SK-N-MC (cell line): ENCODE measurements at regions not wholly inside any gene's neighbourhood (a gene's known extent, or its start where the extent isn't known, plus 50 kb on each side); places are given as distances from the start of the nearest gene placed in this dataset.

Experiments used
- DNase-seq: peaks from one replicate; pipeline ENCODE4 v3.0.0-alpha.2; 2011; ENCODE audit warnings: low read depth, low spot score
- H3K27ac ChIP-seq: fragments of 200-600 bp; sonication (generic); 2 replicates; pipeline ENCODE4 v1.5.1; 2016; ENCODE audit warnings: mixed run types
- H3K36me3 ChIP-seq: fragments of 200-600 bp; sonication (generic); 2 replicates; pipeline ENCODE4 v1.6.1; 2017; ENCODE audit warnings: antibody characterized with exemption, low read length, mixed read lengths; ENCODE audit not compliant: insufficient read depth
- H3K4me3 ChIP-seq: fragments of 200-600 bp; sonication (generic); 2 replicates; pipeline ENCODE4 v1.5.1; 2016
- H3K9ac ChIP-seq: fragments of 200-600 bp; sonication (generic); 2 replicates; pipeline ENCODE4 v1.8.0; 2017; ENCODE audit warnings: mixed run types, mixed read lengths; ENCODE audit not compliant: insufficient read length
- H3K9me3 ChIP-seq: fragments of 200-600 bp; sonication (generic); 2 replicates; pipeline ENCODE4 v1.6.1; 2017; ENCODE audit warnings: low read depth, mild to moderate bottlenecking, antibody characterized with exemption, low read length, moderate library complexity, mixed read lengths
- EZH2 ChIP-seq: fragments of 200-600 bp; sonication (generic); IDR thresholded peaks from one replicate; pipeline ENCODE4 v1.6.1; 2017; ENCODE audit warnings: antibody characterized with exemption
- FOXP2 ChIP-seq: optimal IDR thresholded peaks from 2 replicates; pipeline ENCODE3; 2011; ENCODE audit warnings: mild to moderate bottlenecking, moderate library complexity; ENCODE audit not compliant: insufficient read depth; ENCODE audit errors: extremely low read length, control extremely low read depth
- POLR2AphosphoS5 ChIP-seq: IDR thresholded peaks from 2 replicates; pipeline ENCODE4 v1.6.1; 2012; ENCODE audit warnings: mild to moderate bottlenecking, low read depth, low read length, borderline replicate concordance

- TF ChIP-seq EZH2 (no peak), FOXP2 (no peak), POLR2AphosphoS5 (no peak)
- Histone ChIP-seq H3K27ac (no peak overlapping the region), H3K9me3 (no peaks in the 10 kb centered on the region), H3K36me3 (no peaks in the 10 kb centered on the region), H3K9ac (no peak overlapping the region), H3K4me3 (no peak overlapping the region)
- DNase-seq, result no peak
Measured at GRCh38 chr10:8369666-8370065, 315.2 kb downstream of the GATA3 start.

GRCh38 chr10:8374334-8374733 is 319.8 kb downstream of the GATA3 start:
- Histone ChIP-seq H3K4me3 (no peak overlapping the region), H3K36me3 (no peaks in the 10 kb centered on the region), H3K9ac (no peak overlapping the region), H3K27ac (no peak overlapping the region), H3K9me3 (no peaks in the 10 kb centered on the region)
- TF ChIP-seq FOXP2, result no peak
- no peak for TF ChIP-seq EZH2
- no peak for TF ChIP-seq POLR2AphosphoS5
- DNase-seq, result no peak

GRCh38 chr10:8375137-8375536 is 320.6 kb downstream of the GATA3 start:
- no peak for TF ChIP-seq FOXP2
- no peak for TF ChIP-seq EZH2
- TF ChIP-seq POLR2AphosphoS5, result no peak
- Histone ChIP-seq H3K9ac (no peak overlapping the region), H3K9me3 (no peaks in the 10 kb centered on the region)

GRCh38 chr10:8378198-8378983 is 323.9 kb downstream of the GATA3 start:
- Histone ChIP-seq H3K27ac (no peak overlapping the region), H3K9me3 (no peaks in the 10 kb centered on the region), H3K36me3 (no peaks in the 10 kb centered on the region), H3K4me3 (no peak overlapping the region), H3K9ac (no peak overlapping the region)
- TF ChIP-seq FOXP2, result no peak
- no peak for DNase-seq

More at GRCh38 chr10:8375137-8375536, 320.6 kb downstream of the GATA3 start:
- Histone ChIP-seq H3K27ac (no peak overlapping the region), H3K4me3 (no peak overlapping the region), H3K36me3 (no peaks in the 10 kb centered on the region)
- DNase-seq, result no peak

- Histone ChIP-seq H3K36me3 (no peaks in the 10 kb centered on the region), H3K9me3 (no peaks in the 10 kb centered on the region), H3K4me3 (no peak overlapping the region), H3K27ac (no peak overlapping the region), H3K9ac (no peak overlapping the region)
- TF ChIP-seq EZH2 (no peak), FOXP2 (no peak), POLR2AphosphoS5 (no peak)
- no peak for DNase-seq
Measured at GRCh38 chr10:8379906-8380832, 325.7 kb downstream of the GATA3 start.

- Histone ChIP-seq H3K36me3 (no peaks in the 10 kb centered on the region), H3K27ac (no peak overlapping the region), H3K9ac (no peak overlapping the region), H3K9me3 (no peaks in the 10 kb centered on the region), H3K4me3 (no peak overlapping the region)
- DNase-seq, result no peak
- no peak for TF ChIP-seq POLR2AphosphoS5
- TF ChIP-seq EZH2, result no peak
- TF ChIP-seq FOXP2, result no peak
Measured at GRCh38 chr10:8380833-8381496, 326.5 kb downstream of the GATA3 start.

GRCh38 chr10:8386781-8387180 is 332.3 kb downstream of the GATA3 start:
- no peak overlapping the region for H3K4me3 ChIP-seq
- no peak overlapping the region for H3K27ac ChIP-seq
- no peaks in the 10 kb centered on the region for H3K36me3 ChIP-seq
- TF ChIP-seq EZH2 (no peak), FOXP2 (no peak), POLR2AphosphoS5 (no peak)
- no peaks in the 10 kb centered on the region for H3K9me3 ChIP-seq
- no peak overlapping the region for H3K9ac ChIP-seq
- no peak for DNase-seq

- TF ChIP-seq FOXP2 (no peak), POLR2AphosphoS5 (no peak), EZH2 (no peak)
- Histone ChIP-seq H3K9ac (no peak overlapping the region), H3K9me3 (no peaks in the 10 kb centered on the region), H3K27ac (no peak overlapping the region), H3K36me3 (no peaks in the 10 kb centered on the region), H3K4me3 (no peak overlapping the region)
- DNase-seq, result no peak
Measured at GRCh38 chr10:8389630-8390029, 335.1 kb downstream of the GATA3 start.
